SU-DHL-6 (cell line): ENCODE measurements at regions not wholly inside any gene's neighbourhood (a gene's known extent, or its start where the extent isn't known, plus 50 kb on each side); places are given as distances from the start of the nearest gene placed in this dataset.

ENCODE experiments used
- H2AFZ ChIP-seq: fragments of 200-600 bp; sonication (generic); 2 replicates; pipeline ENCODE4 v1.6.1; 2014; ENCODE audit warnings: low read depth, mild to moderate bottlenecking, moderate library complexity, mixed read lengths, antibody characterized with exemption, low read length; ENCODE audit not compliant: severe bottlenecking
- H3F3A ChIP-seq: fragments of 200-600 bp; shearing (Covaris generic); 2 replicates; pipeline ENCODE4 v1.6.0; 2016; ENCODE audit warnings: antibody characterized with exemption, mild to moderate bottlenecking; ENCODE audit not compliant: insufficient read depth
- H3K27ac ChIP-seq: fragments of 200-600 bp; sonication (generic); 2 replicates; pipeline ENCODE4 v1.5.1; 2016; ENCODE audit warnings: low read depth, mild to moderate bottlenecking, low read length, moderate library complexity, mixed read lengths
- H3K27me3 ChIP-seq: fragments of 200-600 bp; sonication (generic), shearing (Covaris generic); 2 replicates; pipeline ENCODE4 v1.6.0; 2014; ENCODE audit warnings: mild to moderate bottlenecking, low read length
- H3K36me3 ChIP-seq: fragments of 200-600 bp; sonication (generic); 2 replicates; pipeline ENCODE4 v1.6.1; 2014; ENCODE audit warnings: mild to moderate bottlenecking, low read length, mixed read lengths
- H3K4me2 ChIP-seq: fragments of 300-600, 200-600 bp; shearing (Covaris generic), sonication (generic); 2 replicates; pipeline ENCODE4 v1.6.0; 2014; ENCODE audit warnings: low read length, low read depth, mild to moderate bottlenecking; ENCODE audit not compliant: poor library complexity, severe bottlenecking
- H3K4me3 ChIP-seq: fragments of 200-600 bp; sonication (generic); 2 replicates; pipeline ENCODE4 v1.5.1; 2014; ENCODE audit warnings: antibody characterized with exemption, low read length, mild to moderate bottlenecking, mixed read lengths; ENCODE audit not compliant: insufficient read depth, poor library complexity, severe bottlenecking
- H3K79me2 ChIP-seq: fragments of 200-600 bp; sonication (generic); 2 replicates; pipeline ENCODE4 v1.6.1; 2014; ENCODE audit warnings: mild to moderate bottlenecking, low read length, moderate library complexity; ENCODE audit not compliant: insufficient read depth
- H3K9ac ChIP-seq: fragments of 200-600 bp; sonication (generic); 2 replicates; pipeline ENCODE4 v1.7.0; 2014; ENCODE audit warnings: mild to moderate bottlenecking, low read length
- H3K9me2 ChIP-seq: fragments of 200-600 bp; sonication (generic); replicated peaks from 2 replicates; pipeline ENCODE4 v1.6.1; 2014; ENCODE audit warnings: low read length; ENCODE audit not compliant: insufficient read depth
- H3K9me3 ChIP-seq: fragments of 200-600 bp; sonication (generic); 2 replicates; pipeline ENCODE4 v1.6.1; 2014; ENCODE audit warnings: low read length, mixed read lengths; ENCODE audit not compliant: insufficient read depth
- H4K20me1 ChIP-seq: fragments of 200-600 bp; sonication (generic); 2 replicates; pipeline ENCODE4 v1.6.1; 2014; ENCODE audit warnings: low read depth, mild to moderate bottlenecking, antibody characterized with exemption, low read length, moderate library complexity, mixed read lengths
- CTCF ChIP-seq: fragments of 200-600 bp; sonication (generic); IDR thresholded peaks from one replicate; pipeline ENCODE4 v1.5.1; 2017; ENCODE audit warnings: antibody characterized with exemption, mild to moderate bottlenecking, low read length, moderate library complexity; ENCODE audit not compliant: insufficient read depth, poor library complexity, severe bottlenecking
- EZH2phosphoT487 ChIP-seq: fragments of 200-600 bp; sonication (generic), shearing (Covaris generic); conservative IDR thresholded peaks from 2 replicates; pipeline ENCODE4 v1.6.1; 2018; ENCODE audit warnings: mild to moderate bottlenecking, antibody characterized with exemption, low read length, moderate library complexity, mixed read lengths

GRCh38 chr2:208653383-208653782 is 246.8 kb downstream of the PTH2R start:
- Histone ChIP-seq H2AFZ (no peak overlapping the region), H4K20me1 (no peaks in the 10 kb centered on the region), H3K9ac (no peak overlapping the region), H3K36me3 (no peaks in the 10 kb centered on the region), H3K4me3 (no peak overlapping the region), H3K27me3 (no peaks in the 10 kb centered on the region), H3K27ac (no peak overlapping the region), H3F3A (no peaks in the 10 kb centered on the region), H3K4me2 (no peak overlapping the region), H3K79me2 (no peaks in the 10 kb centered on the region), H3K9me3 (no peaks in the 10 kb centered on the region), H3K9me2 (no peaks in the 10 kb centered on the region)
- TF ChIP-seq CTCF: no peak
- TF ChIP-seq EZH2phosphoT487: no peak

GRCh38 chr2:208654056-208654455 is 247.5 kb downstream of the PTH2R start:
- Histone ChIP-seq H2AFZ (no peak overlapping the region), H3K9me2 (no peaks in the 10 kb centered on the region), H3K4me3 (no peak overlapping the region), H3K27ac (no peak overlapping the region), H3K79me2 (no peaks in the 10 kb centered on the region), H3K9ac (no peak overlapping the region), H3F3A (no peaks in the 10 kb centered on the region), H3K4me2 (no peak overlapping the region), H4K20me1 (no peaks in the 10 kb centered on the region), H3K9me3 (no peaks in the 10 kb centered on the region), H3K27me3 (no peaks in the 10 kb centered on the region), H3K36me3 (no peaks in the 10 kb centered on the region)
- TF ChIP-seq CTCF (no peak), EZH2phosphoT487 (no peak)

GRCh38 chr2:208657468-208657867 is 250.9 kb downstream of the PTH2R start:
- H3K9me3 ChIP-seq: no peaks in the 10 kb centered on the region
- TF ChIP-seq EZH2phosphoT487 (no peak), CTCF (no peak)

GRCh38 chr2:208669394-208669793 is 262.8 kb downstream of the PTH2R start:
- Histone ChIP-seq H3K36me3 (no peaks in the 10 kb centered on the region), H3K79me2 (no peaks in the 10 kb centered on the region), H3K27ac (no peak overlapping the region), H3K9ac (no peak overlapping the region), H2AFZ (no peak overlapping the region), H3K4me3 (no peak overlapping the region), H3K9me2 (no peaks in the 10 kb centered on the region), H3K27me3 (no peaks in the 10 kb centered on the region), H4K20me1 (no peaks in the 10 kb centered on the region), H3K4me2 (no peak overlapping the region), H3K9me3 (no peaks in the 10 kb centered on the region), H3F3A (no peaks in the 10 kb centered on the region)
- TF ChIP-seq CTCF (no peak), EZH2phosphoT487 (no peak)

More at GRCh38 chr2:208657468-208657867, 250.9 kb downstream of the PTH2R start:
- Histone ChIP-seq H3K36me3 (no peaks in the 10 kb centered on the region), H3K27me3 (no peaks in the 10 kb centered on the region), H3K9ac (no peak overlapping the region), H3F3A (no peaks in the 10 kb centered on the region), H3K27ac (no peak overlapping the region), H3K79me2 (no peaks in the 10 kb centered on the region), H4K20me1 (no peaks in the 10 kb centered on the region), H3K4me3 (no peak overlapping the region), H3K4me2 (no peak overlapping the region), H3K9me2 (no peaks in the 10 kb centered on the region), H2AFZ (no peak overlapping the region)
